Karpas-422 (cell line): ENCODE measurements at regions not wholly inside any gene's neighbourhood (a gene's known extent, or its start where the extent isn't known, plus 50 kb on each side); places are given as distances from the start of the nearest gene placed in this dataset.
"Not testable (repeated sequence)": the region's sequence is repeated elsewhere in the genome, so short reads cannot be mapped to it uniquely, and the experiment has no call there.

Experiments
- DNase-seq: peaks from one replicate; pipeline ENCODE4 v3.0.0-alpha.2; 2015
- H2AFZ ChIP-seq: fragments of 200-600 bp; sonication (generic); 2 replicates; pipeline ENCODE4 v1.6.1; 2014; ENCODE audit warnings: antibody characterized with exemption, low read length, mixed read lengths
- H3K27ac ChIP-seq: fragments of 200-600 bp; sonication (generic); 2 replicates; pipeline ENCODE4 v1.5.1; 2014; ENCODE audit warnings: mild to moderate bottlenecking, low read length, moderate library complexity
- H3K27me3 ChIP-seq: fragments of 200-600 bp; sonication (generic); 2 replicates; pipeline ENCODE4 v1.6.1; 2014; ENCODE audit warnings: low read length, mixed read lengths
- H3K36me3 ChIP-seq: fragments of 200-600 bp; sonication (generic); 2 replicates; pipeline ENCODE4 v1.6.1; 2014; ENCODE audit warnings: low read length, mixed read lengths; ENCODE audit not compliant: insufficient read depth
- H3K4me1 ChIP-seq: fragments of 200-600 bp; sonication (generic); 2 replicates; pipeline ENCODE4 v1.6.1; 2014; ENCODE audit warnings: mild to moderate bottlenecking, low read length, mixed read lengths
- H3K4me2 ChIP-seq: fragments of 200-600 bp; sonication (generic); 2 replicates; pipeline ENCODE4 v1.6.1; 2014; ENCODE audit warnings: low read length, low read depth, mild to moderate bottlenecking; ENCODE audit not compliant: poor library complexity, severe bottlenecking
- H3K4me3 ChIP-seq: fragments of 200-600 bp; sonication (generic); 2 replicates; pipeline ENCODE4 v1.5.1; 2014; ENCODE audit warnings: mild to moderate bottlenecking, antibody characterized with exemption, low read length, mixed read lengths
- H3K79me2 ChIP-seq: fragments of 200-600 bp; sonication (generic); 2 replicates; pipeline ENCODE4 v1.6.1; 2014; ENCODE audit warnings: mild to moderate bottlenecking, low read length, mixed read lengths
- H3K9ac ChIP-seq: fragments of 200-600 bp; sonication (generic); 2 replicates; pipeline ENCODE4 v1.6.0; 2014; ENCODE audit warnings: low read length
- H3K9me2 ChIP-seq: fragments of 200-600 bp; sonication (generic), shearing (Covaris generic); replicated peaks from 2 replicates; pipeline ENCODE4 v1.6.0; 2014; ENCODE audit warnings: mild to moderate bottlenecking, low read length, moderate library complexity; ENCODE audit not compliant: insufficient read depth
- H3K9me3 ChIP-seq: fragments of 300-700, 200-600 bp; sonication (generic); 2 replicates; pipeline ENCODE4 v1.6.1; 2014; ENCODE audit warnings: low read length, mixed read lengths
- H4K20me1 ChIP-seq: fragments of 200-600 bp; sonication (generic); 2 replicates; pipeline ENCODE4 v1.6.1; 2014; ENCODE audit warnings: mild to moderate bottlenecking, antibody characterized with exemption, low read length, low read depth; ENCODE audit not compliant: insufficient read depth

GRCh38 chr5:110838357-110838756 is 99.5 kb downstream of the SLC25A46 start:
- not testable (repeated sequence) for H3K27ac ChIP-seq, H3K4me3 ChIP-seq, H3K9me2 ChIP-seq, H3K36me3 ChIP-seq, H2AFZ ChIP-seq, DNase-seq, H3K4me2 ChIP-seq, H3K4me1 ChIP-seq, H3K79me2 ChIP-seq, H3K27me3 ChIP-seq, H4K20me1 ChIP-seq, H3K9me3 ChIP-seq, H3K9ac ChIP-seq

DNA sequence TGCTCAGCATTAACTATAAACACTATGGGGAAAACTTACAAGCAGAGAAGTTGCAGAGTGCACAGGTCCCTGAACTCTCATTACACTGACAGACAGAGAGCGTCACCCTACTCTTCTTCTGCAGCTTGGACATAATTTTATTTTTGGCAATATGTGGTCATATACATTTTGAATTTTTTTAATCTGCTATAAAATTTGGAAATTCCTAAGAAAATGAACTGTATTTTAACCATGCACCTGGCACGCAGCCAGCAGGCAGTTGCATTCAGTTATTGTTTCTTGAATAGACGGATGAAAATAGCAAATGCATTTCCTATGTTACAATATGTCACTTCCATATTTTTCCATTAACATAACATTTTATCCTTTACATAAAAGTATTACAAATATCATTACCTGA is 100.2 kb downstream of the SLC25A46 start:
- H3K79me2 ChIP-seq = no peaks in the 10 kb centered on the region
- no peak for DNase-seq
- H3K27ac ChIP-seq = no peak overlapping the region
- H3K9me2 ChIP-seq = no peaks in the 10 kb centered on the region
- H3K4me1 ChIP-seq = no peaks in the 10 kb centered on the region
- H3K4me2 ChIP-seq = no peak overlapping the region
- no peaks in the 10 kb centered on the region for H3K36me3 ChIP-seq
- no peak overlapping the region for H3K4me3 ChIP-seq
- no peaks in the 10 kb centered on the region for H4K20me1 ChIP-seq
- no peak overlapping the region for H3K9ac ChIP-seq
- no peaks in the 10 kb centered on the region for H3K27me3 ChIP-seq
- H3K9me3 ChIP-seq = no peaks in the 10 kb centered on the region
- no peak overlapping the region for H2AFZ ChIP-seq

DNA sequence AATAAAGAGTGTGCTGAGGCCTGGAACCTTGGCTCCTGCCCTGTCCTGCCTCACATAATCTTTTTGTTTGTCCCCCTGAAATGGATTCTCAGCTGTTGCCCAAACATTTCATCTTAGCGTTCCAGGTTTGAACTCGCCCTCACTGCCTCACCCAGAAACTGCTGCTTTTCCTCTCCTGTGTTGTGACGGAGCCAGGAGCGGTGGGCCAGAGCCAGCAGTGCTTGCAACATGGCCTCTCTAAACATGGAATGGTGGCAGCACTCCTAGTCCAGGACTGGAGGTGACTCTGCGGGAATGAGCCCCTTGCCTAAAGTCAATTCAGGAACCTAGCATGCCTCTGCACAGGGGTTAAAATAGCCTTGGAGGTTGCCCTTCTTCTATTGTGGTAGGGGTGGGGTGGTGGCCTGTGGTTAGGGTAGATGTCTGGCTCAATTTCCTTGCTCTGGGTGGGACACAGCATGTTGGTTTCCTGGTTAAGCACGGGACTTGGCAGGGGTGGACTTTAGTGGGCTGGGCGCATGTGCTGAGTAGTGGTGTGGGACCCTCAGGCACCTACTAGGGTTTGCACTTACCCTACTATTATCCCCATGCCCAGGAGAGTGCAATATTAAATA is 101.6 kb downstream of the SLC25A46 start:
- Histone ChIP-seq H3K4me3 (no peak overlapping the region), H3K27ac (no peak overlapping the region), H3K79me2 (no peaks in the 10 kb centered on the region), H3K4me2 (no peak overlapping the region), H4K20me1 (no peaks in the 10 kb centered on the region), H3K4me1 (no peaks in the 10 kb centered on the region), H3K9me3 (no peaks in the 10 kb centered on the region), H3K27me3 (no peaks in the 10 kb centered on the region), H3K9ac (no peak overlapping the region), H2AFZ (no peak overlapping the region), H3K9me2 (no peaks in the 10 kb centered on the region; the same call in 1 of the 2 replicates), H3K36me3 (no peaks in the 10 kb centered on the region)
- DNase-seq = no peak

- Histone ChIP-seq H3K79me2 (no peaks in the 10 kb centered on the region), H4K20me1 (no peaks in the 10 kb centered on the region), H3K4me1 (no peaks in the 10 kb centered on the region), H3K9me2 (no peaks in the 10 kb centered on the region; the same call in 1 of the 2 replicates), H3K4me3 (no peak overlapping the region), H3K27ac (no peak overlapping the region), H3K27me3 (no peaks in the 10 kb centered on the region), H3K9me3 (no peaks in the 10 kb centered on the region), H3K9ac (no peak overlapping the region), H2AFZ (no peak overlapping the region), H3K4me2 (no peak overlapping the region), H3K36me3 (no peaks in the 10 kb centered on the region)
- no peak for DNase-seq
Measured at GRCh38 chr5:110841137-110841536, 102.3 kb downstream of the SLC25A46 start.

DNA sequence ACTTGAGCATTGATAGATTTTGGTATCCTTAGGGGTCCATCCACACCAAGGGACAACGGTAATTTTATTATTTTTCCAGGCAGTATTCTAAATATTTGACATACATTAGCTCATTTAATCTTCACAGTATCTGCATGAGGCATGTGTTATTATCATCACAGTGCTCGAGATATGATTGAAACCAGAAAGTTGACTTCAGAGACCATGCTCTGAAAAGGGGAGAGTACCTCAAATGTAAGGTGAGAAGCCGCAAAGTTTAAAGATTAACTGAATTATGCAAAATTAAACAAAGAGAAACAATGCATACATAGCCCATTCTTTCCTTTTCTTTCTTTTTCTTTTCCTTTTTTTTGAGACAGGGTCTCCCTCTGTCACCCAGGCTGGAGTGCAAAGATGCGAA is 104.1 kb downstream of the SLC25A46 start:
- Histone ChIP-seq H3K9ac (no peak overlapping the region), H3K9me3 (no peaks in the 10 kb centered on the region), H3K4me3 (no peak overlapping the region)

GRCh38 chr5:110844251-110844650 is 105.4 kb downstream of the SLC25A46 start:
- H3K4me1 ChIP-seq = no peaks in the 10 kb centered on the region
- H3K9ac ChIP-seq = no peak overlapping the region
- no peaks in the 10 kb centered on the region for H3K36me3 ChIP-seq
- no peaks in the 10 kb centered on the region for H4K20me1 ChIP-seq
- H3K79me2 ChIP-seq = no peaks in the 10 kb centered on the region
- DNase-seq = no peak
- no peak overlapping the region for H3K4me2 ChIP-seq
- no peak overlapping the region for H2AFZ ChIP-seq
- H3K9me2 ChIP-seq = no peaks in the 10 kb centered on the region; the same call in 1 of the 2 replicates
- no peak overlapping the region for H3K27ac ChIP-seq
- H3K9me3 ChIP-seq = no peaks in the 10 kb centered on the region
- no peaks in the 10 kb centered on the region for H3K27me3 ChIP-seq
- no peak overlapping the region for H3K4me3 ChIP-seq

More for the DNA sequence above, 104.1 kb downstream of the SLC25A46 start:
- no peaks in the 10 kb centered on the region for H3K27me3 ChIP-seq
- H3K9me2 ChIP-seq = no peaks in the 10 kb centered on the region; the same call in 1 of the 2 replicates
- no peak for DNase-seq
- no peak overlapping the region for H3K4me2 ChIP-seq
- no peaks in the 10 kb centered on the region for H3K4me1 ChIP-seq
- H3K79me2 ChIP-seq = no peaks in the 10 kb centered on the region
- no peaks in the 10 kb centered on the region for H3K36me3 ChIP-seq
- no peak overlapping the region for H3K27ac ChIP-seq
- H4K20me1 ChIP-seq = no peaks in the 10 kb centered on the region
- H2AFZ ChIP-seq = no peak overlapping the region

GRCh38 chr5:110846398-110847001 is 107.7 kb downstream of the SLC25A46 start:
- Histone ChIP-seq H3K27me3 (no peaks in the 10 kb centered on the region; the same call in 1 of the 2 replicates), H3K36me3 (no peaks in the 10 kb centered on the region), H3K27ac (no peak overlapping the region), H3K79me2 (no peaks in the 10 kb centered on the region), H3K4me3 (no peak overlapping the region), H2AFZ (no peak overlapping the region), H3K9me2 (no peaks in the 10 kb centered on the region; the same call in none of the 2 replicates), H3K9ac (no peak overlapping the region), H3K9me3 (no peaks in the 10 kb centered on the region), H3K4me2 (no peak overlapping the region), H4K20me1 (no peaks in the 10 kb centered on the region), H3K4me1 (no peaks in the 10 kb centered on the region)
- no peak for DNase-seq

GRCh38 chr5:110851357-110851756 is 112.5 kb downstream of the SLC25A46 start:
- no peak overlapping the region for H3K27ac ChIP-seq
- no peak for DNase-seq
- no peak overlapping the region for H3K4me3 ChIP-seq
- H2AFZ ChIP-seq = no peak overlapping the region
- H3K27me3 ChIP-seq = no peaks in the 10 kb centered on the region; the same call in 1 of the 2 replicates
- H3K9me2 ChIP-seq = no peaks in the 10 kb centered on the region; the same call in 1 of the 2 replicates
- H3K79me2 ChIP-seq = no peaks in the 10 kb centered on the region
- H3K36me3 ChIP-seq = no peaks in the 10 kb centered on the region
- no peak overlapping the region for H3K4me2 ChIP-seq
- no peak overlapping the region for H3K9ac ChIP-seq
- no peaks in the 10 kb centered on the region for H4K20me1 ChIP-seq
- peaks cover 10% of the 10 kb centered on the region for H3K4me1 ChIP-seq
- H3K9me3 ChIP-seq = no peaks in the 10 kb centered on the region
